ENCODE measurements at regions not wholly inside any gene's neighbourhood (a gene's known extent, or its start where the extent isn't known, plus 50 kb on each side); places are given as distances from the start of the nearest gene placed in this dataset.
"Not testable (repeated sequence)": the region's sequence is repeated elsewhere in the genome, so short reads cannot be mapped to it uniquely, and the experiment has no call there.

GRCh38 chr4:186949847-186950246 lies 226.2 kb upstream of the FAT1 start:
- DNase-seq (ENCODE audit: low read depth, low spot score) = no peak
- H3K27ac ChIP-seq = no peak overlapping the region

- no peak overlapping the region for H3K27ac ChIP-seq
- no peak for DNase-seq (ENCODE audit: low read depth, low spot score)
These were observed 229.1 kb upstream of the FAT1 start for GRCh38 chr4:186952709-186953108.

- no peak overlapping the region for H3K27ac ChIP-seq
- no peak for DNase-seq (ENCODE audit: low read depth, low spot score)
These were observed 230.1 kb upstream of the FAT1 start for GRCh38 chr4:186953599-186954260.

GRCh38 chr4:186954509-186954908 lies 230.9 kb upstream of the FAT1 start:
- no peak for DNase-seq (ENCODE audit: low read depth, low spot score)
- H3K27ac ChIP-seq = no peak overlapping the region

GRCh38 chr4:186954956-186955355 lies 231.3 kb upstream of the FAT1 start:
- DNase-seq (ENCODE audit: low read depth, low spot score) = no peak
- H3K27ac ChIP-seq = no peak overlapping the region

- no peak for DNase-seq (ENCODE audit: low read depth, low spot score)
These were observed 234.4 kb upstream of the FAT1 start for GRCh38 chr4:186957952-186958555.

GRCh38 chr4:186958726-186959350 lies 235.2 kb upstream of the FAT1 start:
- no peak for DNase-seq (ENCODE audit: low read depth, low spot score)
- H3K27ac ChIP-seq = no peak overlapping the region

More at GRCh38 chr4:186957952-186958555, 234.4 kb upstream of the FAT1 start:
- no peak overlapping the region for H3K27ac ChIP-seq

- no peak overlapping the region for H3K27ac ChIP-seq
- DNase-seq (ENCODE audit: low read depth, low spot score) = no peak
These were observed 256.5 kb upstream of the FAT1 start for GRCh38 chr4:186979961-186980745.

- no peak overlapping the region for H3K27ac ChIP-seq
- DNase-seq (ENCODE audit: low read depth, low spot score) = no peak
These were observed 257.5 kb upstream of the FAT1 start for GRCh38 chr4:186981161-186981560.

- no peak for DNase-seq (ENCODE audit: low read depth, low spot score)
These were observed 258.5 kb upstream of the FAT1 start for GRCh38 chr4:186982160-186982559.

GRCh38 chr4:186984105-186984644 lies 260.5 kb upstream of the FAT1 start:
- H3K27ac ChIP-seq = no peak overlapping the region
- no peak for DNase-seq (ENCODE audit: low read depth, low spot score)

More at GRCh38 chr4:186982160-186982559, 258.5 kb upstream of the FAT1 start:
- no peak overlapping the region for H3K27ac ChIP-seq

- H3K27ac ChIP-seq = no peak overlapping the region
- DNase-seq (ENCODE audit: low read depth, low spot score) = no peak
These were observed 276.0 kb upstream of the FAT1 start for GRCh38 chr4:186999686-187000085.

GRCh38 chr4:187000281-187000680 lies 276.6 kb upstream of the FAT1 start:
- no peak overlapping the region for H3K27ac ChIP-seq
- DNase-seq (ENCODE audit: low read depth, low spot score) = no peak

GRCh38 chr4:187002133-187002532 lies 278.5 kb upstream of the FAT1 start:
- not testable (repeated sequence) for DNase-seq (ENCODE audit: low read depth, low spot score); H3K27ac ChIP-seq

GRCh38 chr4:187004628-187005027 lies 281.0 kb upstream of the FAT1 start:
- no peak for DNase-seq (ENCODE audit: low read depth, low spot score)
- no peak overlapping the region for H3K27ac ChIP-seq

- DNase-seq (ENCODE audit: low read depth, low spot score) = peak; percentile 41
- H3K27ac ChIP-seq = peak overlapping the region; percentile 64
These were observed 282.5 kb upstream of the FAT1 start for GRCh38 chr4:187006189-187006618.

- DNase-seq (ENCODE audit: low read depth, low spot score) = no peak
- no peak overlapping the region for H3K27ac ChIP-seq
These were observed 286.4 kb upstream of the FAT1 start for GRCh38 chr4:187010052-187010451.

- H3K27ac ChIP-seq = no peak overlapping the region
- no peak for DNase-seq (ENCODE audit: low read depth, low spot score)
These were observed 292.4 kb upstream of the FAT1 start for GRCh38 chr4:187016101-187016500.

- no peak overlapping the region for H3K27ac ChIP-seq
- no peak for DNase-seq (ENCODE audit: low read depth, low spot score)
These were observed 293.5 kb upstream of the FAT1 start for GRCh38 chr4:187017147-187017546.

GRCh38 chr4:187019896-187020295 lies 296.2 kb upstream of the FAT1 start:
- no peak for DNase-seq (ENCODE audit: low read depth, low spot score)
- no peak overlapping the region for H3K27ac ChIP-seq

GRCh38 chr4:187020676-187021075 lies 297.0 kb upstream of the FAT1 start:
- DNase-seq (ENCODE audit: low read depth, low spot score) = no peak
- no peak overlapping the region for H3K27ac ChIP-seq
